Endodermal cell (in vitro differentiated cells): ENCODE measurements at regions not wholly inside any gene's neighbourhood (a gene's known extent, or its start where the extent isn't known, plus 50 kb on each side); places are given as distances from the start of the nearest gene placed in this dataset.

Source experiments
- DNase-seq: peaks from one replicate; pipeline ENCODE4 v3.0.0-alpha.2; 2017
- H3K27ac ChIP-seq: 2 replicates; pipeline ENCODE4 v1.5.1; 2013; ENCODE audit warnings: mild to moderate bottlenecking, low read depth, low read length, moderate library complexity
- H3K27me3 ChIP-seq: 2 replicates; pipeline ENCODE4 v1.6.1; 2013; ENCODE audit warnings: mild to moderate bottlenecking, low read length, moderate library complexity; ENCODE audit not compliant: insufficient read depth, control insufficient read depth, poor library complexity, severe bottlenecking
- H3K36me3 ChIP-seq: 2 replicates; pipeline ENCODE4 v1.7.0; 2013; ENCODE audit warnings: mild to moderate bottlenecking, low read length, moderate library complexity; ENCODE audit not compliant: control insufficient read depth, insufficient read depth
- H3K4me1 ChIP-seq: one replicate; pipeline ENCODE4 v1.7.0; 2013; ENCODE audit warnings: low read length; ENCODE audit not compliant: control insufficient read depth, insufficient read depth
- H3K4me3 ChIP-seq: 2 replicates; pipeline ENCODE4 v1.5.1; 2013; ENCODE audit warnings: mild to moderate bottlenecking, low read length, moderate library complexity
- H3K9ac ChIP-seq: 2 replicates; pipeline ENCODE4 v1.6.1; 2013; ENCODE audit warnings: mild to moderate bottlenecking, low read length, moderate library complexity; ENCODE audit not compliant: poor library complexity, severe bottlenecking; ENCODE audit errors: extremely low read depth
- H3K9me3 ChIP-seq: 2 replicates; pipeline ENCODE4 v1.6.1; 2013; ENCODE audit warnings: mild to moderate bottlenecking, low read length, moderate library complexity; ENCODE audit not compliant: control insufficient read depth
- H3K27ac Mint-ChIP-seq: 2 replicates; pipeline ENCODE4 v1.8.0; 2020; ENCODE audit warnings: mixed read lengths
- H3K27me3 Mint-ChIP-seq: 2 replicates; pipeline ENCODE4 v1.8.0; 2021; ENCODE audit warnings: mild to moderate bottlenecking, mixed read lengths; ENCODE audit not compliant: insufficient read depth
- H3K36me3 Mint-ChIP-seq: 2 replicates; pipeline ENCODE4 v1.8.0; 2020; ENCODE audit warnings: low read depth, mixed read lengths
- H3K4me1 Mint-ChIP-seq: 2 replicates; pipeline ENCODE4 v1.8.0; 2020; ENCODE audit warnings: mixed read lengths
- H3K4me3 Mint-ChIP-seq: 2 replicates; pipeline ENCODE4 v1.8.0; 2020; ENCODE audit warnings: mild to moderate bottlenecking, moderate library complexity, mixed read lengths
- H3K9me3 Mint-ChIP-seq: 2 replicates; pipeline ENCODE4 v1.8.0; 2020; ENCODE audit warnings: mild to moderate bottlenecking, mixed read lengths
- CTCF ChIP-seq: fragments of 200-600 bp; sonication (generic); conservative IDR thresholded peaks from 2 replicates; pipeline ENCODE4 v1.5.0; 2021; ENCODE audit warnings: antibody characterized with exemption, mild to moderate bottlenecking
- WGBS, 2 experiments: methylation state at CpG; one replicate each; pipeline versions ENCODE4 v1.1.5 to v1.1.7; 2013; ENCODE audit warnings: missing lambda C conversion rate in 2 of 2, mixed read lengths in 1 of 2; ENCODE audit not compliant: insufficient coverage in 1 of 2, insufficient read length in 1 of 2; 5-methylcytosine and 5-hydroxymethylcytosine counted together

DNA sequence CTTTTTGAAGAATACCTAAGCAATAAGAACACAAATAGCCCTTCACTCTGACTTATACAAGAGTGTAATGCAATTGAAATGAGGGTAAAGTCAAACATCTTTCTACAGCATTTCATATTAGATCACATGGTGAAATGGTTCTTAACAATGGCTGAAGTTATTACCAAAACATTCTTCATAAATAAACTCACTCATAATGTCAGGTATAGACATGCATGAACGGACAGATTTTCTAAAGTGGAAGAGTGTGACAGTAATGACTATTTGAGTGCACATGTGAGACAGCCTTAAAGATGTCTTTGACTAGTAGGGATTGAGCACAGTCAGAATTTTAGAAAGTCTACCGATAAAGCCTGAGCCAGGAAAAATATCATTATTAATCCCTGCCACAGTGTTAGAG lies 471.0 kb downstream of the ZPLD1 start:
- no peak for DNase-seq
- H3K36me3 ChIP-seq, result no peaks in the 10 kb centered on the region
- Mint-ChIP-seq H3K4me1 (peaks cover 10% of the 10 kb centered on the region), H3K27me3 (peaks cover 21% of the 10 kb centered on the region), H3K9me3 (no peaks in the 10 kb centered on the region), H3K27ac (no peak overlapping the region), H3K36me3 (no peaks in the 10 kb centered on the region), H3K4me3 (no peak overlapping the region)
- no peaks in the 10 kb centered on the region for H3K4me1 ChIP-seq
- peaks cover 34% of the 10 kb centered on the region for H3K27me3 ChIP-seq
- no peak overlapping the region for H3K4me3 ChIP-seq
- 84% methylated on average over 2 of the region's 2 CpGs; no CpG with 5 or more reads in 1 of the 2 experiments for WGBS, 2 experiments
- H3K27ac ChIP-seq, result no peak overlapping the region
- H3K9ac ChIP-seq, result no peak overlapping the region
- no peaks in the 10 kb centered on the region for H3K9me3 ChIP-seq
- no peak for TF ChIP-seq CTCF

- Histone ChIP-seq H3K27ac (no peak overlapping the region), H3K9ac (no peak overlapping the region), H3K9me3 (no peaks in the 10 kb centered on the region), H3K4me3 (no peak overlapping the region), H3K27me3 (peaks cover 24% of the 10 kb centered on the region), H3K36me3 (no peaks in the 10 kb centered on the region), H3K4me1 (no peaks in the 10 kb centered on the region)
- Mint-ChIP-seq H3K9me3 (no peaks in the 10 kb centered on the region), H3K27me3 (peaks cover 10% of the 10 kb centered on the region), H3K36me3 (no peaks in the 10 kb centered on the region), H3K4me1 (peaks cover 10% of the 10 kb centered on the region), H3K27ac (no peak overlapping the region), H3K4me3 (no peak overlapping the region)
- no peak for DNase-seq
- WGBS, 2 experiments, result 100% methylated on average over 1 of the region's 1 CpG; no CpG with 5 or more reads in 1 of the 2 experiments
- no peak for TF ChIP-seq CTCF
Observed at GRCh38 chr3:102906818-102907217, 472.0 kb downstream of the ZPLD1 start.

DNA sequence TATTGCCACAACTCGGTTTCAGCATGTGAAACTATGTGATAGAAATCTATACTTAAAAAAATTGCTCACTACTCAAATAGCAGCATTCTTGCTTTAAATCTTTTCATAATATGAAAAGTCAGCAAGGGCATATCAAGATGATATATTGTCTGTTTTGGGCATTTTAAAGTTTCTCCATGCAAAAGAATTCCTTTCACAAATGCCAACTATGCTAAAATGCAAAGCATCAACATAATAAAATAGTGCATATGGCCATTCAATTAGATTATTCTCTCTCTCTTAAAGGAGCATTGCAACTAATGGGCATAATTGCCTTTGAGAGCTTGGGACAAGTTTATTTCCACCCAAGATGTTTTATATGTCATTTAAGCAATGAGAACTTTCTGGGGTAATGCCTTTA lies 475.1 kb downstream of the ZPLD1 start:
- peaks cover 7% of the 10 kb centered on the region for H3K27me3 ChIP-seq
- H3K36me3 ChIP-seq, result no peaks in the 10 kb centered on the region
- no peak for DNase-seq
- TF ChIP-seq CTCF, result no peak
- no peak overlapping the region for H3K27ac ChIP-seq
- H3K9me3 ChIP-seq, result no peaks in the 10 kb centered on the region
- no peak overlapping the region for H3K4me3 Mint-ChIP-seq
- no peak overlapping the region for H3K4me3 ChIP-seq
- WGBS, 2 experiments, result 100% methylated on average over 1 of the region's 1 CpG; no CpG with 5 or more reads in 1 of the 2 experiments
- no peaks in the 10 kb centered on the region for H3K27me3 Mint-ChIP-seq
- H3K4me1 ChIP-seq, result no peaks in the 10 kb centered on the region
- no peaks in the 10 kb centered on the region for H3K36me3 Mint-ChIP-seq
- H3K4me1 Mint-ChIP-seq, result peaks cover 10% of the 10 kb centered on the region
- no peak overlapping the region for H3K9ac ChIP-seq
- no peaks in the 10 kb centered on the region for H3K9me3 Mint-ChIP-seq
- no peak overlapping the region for H3K27ac Mint-ChIP-seq
